DOHH2 (cell line): ENCODE measurements at regions not wholly inside any gene's neighbourhood (a gene's known extent, or its start where the extent isn't known, plus 50 kb on each side); places are given as distances from the start of the nearest gene placed in this dataset.

ENCODE experiments used
- CTCF ChIP-seq: fragments of 200-600 bp; sonication (generic); IDR thresholded peaks from one replicate; pipeline ENCODE4 v1.5.1; 2014; ENCODE audit warnings: antibody characterized with exemption, mild to moderate bottlenecking, low read depth, low read length; ENCODE audit not compliant: poor library complexity, severe bottlenecking
- EZH2phosphoT487 ChIP-seq: fragments of 200-600 bp; sonication (generic); IDR thresholded peaks from 2 replicates; pipeline ENCODE4 v1.6.1; 2017; ENCODE audit warnings: borderline replicate concordance, mild to moderate bottlenecking, antibody characterized with exemption, low read length, moderate library complexity, mixed read lengths

GRCh38 chr10:64555666-64556065, 1034.5 kb downstream of the REEP3 start:
- TF ChIP-seq CTCF (no peak), EZH2phosphoT487 (no peak)
